G401 (cell line): ENCODE measurements at regions not wholly inside any gene's neighbourhood (a gene's known extent, or its start where the extent isn't known, plus 50 kb on each side); places are given as distances from the start of the nearest gene placed in this dataset.

Experiments
- DNase-seq: peaks from one replicate; pipeline ENCODE4 v3.0.0-alpha.2; 2015; ENCODE audit warnings: low spot score
- in situ Hi-C: cut with HindIII; loops from 2 replicates; pipeline ENCODE4 v1.10.0; 2016; ENCODE audit warnings: low sequenced_read_pairs, mixed read lengths

- in situ Hi-C loops, result no loop called here
- no peak for DNase-seq
Observed at GRCh38 chr1:67951014-67951413, 99.4 kb downstream of the DIRAS3 start.

- in situ Hi-C loops, result no loop called here
- DNase-seq, result no peak
Observed at GRCh38 chr1:67948151-67949080, 102.0 kb downstream of the DIRAS3 start.

DNA sequence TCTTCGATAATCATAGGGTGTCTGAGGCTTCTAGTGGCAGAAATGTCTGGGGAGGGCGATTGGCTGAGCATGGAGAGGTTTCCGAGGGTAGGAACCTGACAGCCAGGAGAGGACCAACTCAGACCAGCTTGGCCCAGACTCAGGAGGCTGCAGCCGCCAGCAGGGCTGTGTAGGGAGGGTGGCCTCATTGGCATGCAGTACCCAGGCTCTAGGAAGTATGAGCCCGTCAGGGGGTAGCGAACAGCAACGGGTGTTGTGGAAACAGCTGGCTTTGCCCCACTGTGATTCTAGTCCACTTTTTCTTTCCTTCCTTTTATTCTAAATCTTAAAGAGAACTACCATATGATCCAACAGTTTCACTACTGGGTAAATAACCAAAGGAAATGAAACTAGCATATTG lies 103.3 kb downstream of the DIRAS3 start:
- DNase-seq, result no peak
- in situ Hi-C loops, result no loop called here

DNA sequence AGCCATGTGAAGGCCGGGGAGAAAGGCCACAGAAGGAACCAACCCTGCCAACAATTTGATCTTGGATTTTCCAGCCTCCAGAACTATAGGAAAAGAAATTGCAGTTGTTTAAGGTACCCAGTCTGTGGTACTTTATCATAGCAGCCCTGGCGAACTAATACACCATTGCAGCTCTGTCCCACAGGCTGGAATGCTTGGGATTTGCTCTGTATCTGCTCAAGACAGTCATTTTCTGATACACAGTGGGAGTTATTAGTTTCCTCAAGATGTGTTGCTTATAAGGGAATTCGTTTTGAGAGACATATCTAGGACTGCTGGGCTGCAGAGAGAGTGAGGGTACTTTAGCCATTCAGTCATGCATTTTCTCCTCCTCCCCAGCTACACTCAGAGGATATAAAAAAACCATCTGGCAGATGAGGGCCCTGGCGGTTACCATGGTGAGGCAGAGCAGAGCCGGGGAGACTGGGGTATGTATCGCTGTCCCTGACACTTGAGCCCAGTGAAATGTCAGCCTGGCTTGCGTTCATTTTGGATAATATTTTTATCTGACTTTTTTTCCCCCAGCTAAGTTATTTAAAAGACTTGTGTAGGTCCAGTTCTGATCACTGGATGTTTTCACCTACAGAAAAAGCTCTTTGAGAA lies 104.6 kb downstream of the DIRAS3 start:
- no peak for DNase-seq
- in situ Hi-C loops, result no loop called here

DNA sequence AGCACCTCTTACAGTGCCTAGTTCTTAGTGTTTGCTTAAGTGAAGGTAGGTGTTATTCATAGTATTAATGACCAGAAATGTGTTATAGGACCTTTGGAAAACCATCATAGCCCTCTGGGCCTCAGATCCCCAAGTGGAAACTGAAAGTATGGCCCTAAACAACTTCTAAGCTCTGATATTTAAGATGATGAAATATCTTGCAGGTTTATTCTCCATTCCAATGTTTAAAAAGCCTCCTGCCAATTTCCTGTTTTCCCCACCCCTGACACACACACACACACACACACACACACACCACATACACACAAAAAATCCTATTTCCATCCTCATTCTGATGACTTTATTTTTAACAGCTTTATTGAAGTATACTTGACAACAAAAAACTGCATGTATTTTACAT lies 108.2 kb downstream of the DIRAS3 start:
- in situ Hi-C loops, result no loop called here
- DNase-seq, result no peak

- in situ Hi-C loops, result no loop called here
- no peak for DNase-seq
Observed at GRCh38 chr1:67941746-67942145, 108.5 kb upstream of the GNG12 start.

GRCh38 chr1:67941155-67941554 lies 107.9 kb upstream of the GNG12 start:
- DNase-seq, result no peak
- in situ Hi-C loops, result no loop called here

DNA sequence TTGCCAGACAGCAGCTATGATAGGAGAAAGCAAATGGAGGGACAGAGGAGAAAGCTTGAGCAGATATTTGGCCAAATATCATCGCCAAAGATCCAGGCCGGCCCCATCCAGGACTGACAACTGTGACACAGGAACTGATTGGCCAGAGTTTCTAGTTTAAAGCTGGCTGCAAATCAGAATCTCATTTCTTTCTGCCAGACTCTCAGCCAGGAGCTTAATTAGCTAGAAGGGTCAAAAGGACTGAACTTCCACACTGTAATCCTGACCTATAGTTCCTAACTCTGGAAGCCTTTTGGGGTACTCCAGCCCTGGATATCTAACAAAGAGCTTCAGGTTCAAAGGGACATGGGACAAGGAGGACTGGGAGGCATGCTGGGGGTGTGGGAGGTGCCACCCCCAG lies 106.7 kb upstream of the GNG12 start:
- DNase-seq, result no peak
- in situ Hi-C loops, result no loop called here

DNA sequence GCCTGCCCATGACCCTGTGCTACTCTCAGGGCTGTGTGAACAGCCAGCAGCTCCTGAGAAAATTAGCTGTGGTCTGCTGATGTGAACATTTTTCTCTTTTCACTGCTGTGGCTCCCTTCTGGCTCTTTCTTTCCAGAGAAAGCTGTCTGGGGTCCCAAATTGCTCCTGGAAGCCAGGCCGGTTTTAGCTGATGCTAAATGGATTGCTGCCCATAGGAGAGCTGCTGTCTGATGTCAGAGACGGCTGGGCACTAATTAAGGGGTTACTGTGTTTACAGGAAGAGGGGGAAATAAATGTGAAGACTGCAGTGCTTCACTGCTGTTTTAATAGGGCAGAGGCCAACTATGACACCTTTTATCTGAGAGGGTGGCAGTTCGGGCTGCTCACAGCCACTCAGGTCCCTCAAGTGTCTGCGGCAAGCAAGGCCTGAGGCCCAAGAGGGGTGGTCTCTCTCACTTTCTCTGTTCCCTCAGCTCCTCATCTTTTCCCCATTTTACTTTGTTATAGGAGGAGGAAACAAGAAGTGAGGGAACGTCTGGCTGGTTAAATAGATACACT lies 106.0 kb upstream of the GNG12 start:
- no peak for DNase-seq
- in situ Hi-C loops, result no loop called here

- no peak for DNase-seq
- in situ Hi-C loops, result no loop called here
Observed at GRCh38 chr1:67937651-67938050, 104.4 kb upstream of the GNG12 start.

GRCh38 chr1:67937010-67937409 lies 103.7 kb upstream of the GNG12 start:
- in situ Hi-C loops, result no loop called here
- no peak for DNase-seq

DNA sequence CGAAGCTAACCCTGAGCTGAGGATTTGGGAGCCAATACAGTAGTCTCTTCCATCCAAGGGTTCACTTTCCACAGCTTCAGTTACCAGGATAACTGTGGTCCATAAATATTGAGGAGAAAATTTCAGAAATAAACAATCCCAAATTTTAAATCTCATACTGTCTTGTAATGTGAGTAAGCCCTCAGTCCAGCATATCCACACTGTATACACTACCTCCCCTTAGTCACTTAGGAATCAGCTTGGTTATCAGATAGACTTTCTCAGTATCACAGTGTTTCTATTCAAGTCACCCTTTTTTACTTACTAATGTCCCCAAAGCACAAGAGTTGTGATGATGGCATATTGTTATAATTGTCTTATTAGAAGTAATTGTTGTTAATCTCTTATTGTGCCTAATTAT lies 102.3 kb upstream of the GNG12 start:
- no peak for DNase-seq
- in situ Hi-C loops, result no loop called here

- in situ Hi-C loops, result no loop called here
- DNase-seq, result no peak
Observed at GRCh38 chr1:67931198-67931597, 97.9 kb upstream of the GNG12 start.

DNA sequence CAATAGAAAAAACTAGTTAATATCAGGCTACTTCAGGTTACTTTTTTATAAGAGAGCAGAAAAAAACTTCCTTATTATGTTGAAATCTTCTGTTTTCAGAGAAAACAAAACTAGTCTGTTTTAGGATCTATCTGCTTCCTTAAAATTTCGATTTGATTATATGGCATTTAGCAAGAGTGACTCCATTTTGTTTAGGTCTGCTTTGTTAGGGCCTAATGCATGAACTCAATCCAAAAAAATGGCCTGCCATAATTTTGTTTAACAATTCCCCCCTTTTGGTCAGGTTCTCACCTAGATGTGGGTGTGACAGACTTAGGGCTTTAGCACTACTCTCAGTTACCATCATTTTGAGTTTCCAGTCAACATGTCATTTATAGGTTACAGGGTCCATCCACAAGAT lies 89.8 kb upstream of the GNG12 start:
- no peak for DNase-seq
- in situ Hi-C loops, result no loop called here

DNA sequence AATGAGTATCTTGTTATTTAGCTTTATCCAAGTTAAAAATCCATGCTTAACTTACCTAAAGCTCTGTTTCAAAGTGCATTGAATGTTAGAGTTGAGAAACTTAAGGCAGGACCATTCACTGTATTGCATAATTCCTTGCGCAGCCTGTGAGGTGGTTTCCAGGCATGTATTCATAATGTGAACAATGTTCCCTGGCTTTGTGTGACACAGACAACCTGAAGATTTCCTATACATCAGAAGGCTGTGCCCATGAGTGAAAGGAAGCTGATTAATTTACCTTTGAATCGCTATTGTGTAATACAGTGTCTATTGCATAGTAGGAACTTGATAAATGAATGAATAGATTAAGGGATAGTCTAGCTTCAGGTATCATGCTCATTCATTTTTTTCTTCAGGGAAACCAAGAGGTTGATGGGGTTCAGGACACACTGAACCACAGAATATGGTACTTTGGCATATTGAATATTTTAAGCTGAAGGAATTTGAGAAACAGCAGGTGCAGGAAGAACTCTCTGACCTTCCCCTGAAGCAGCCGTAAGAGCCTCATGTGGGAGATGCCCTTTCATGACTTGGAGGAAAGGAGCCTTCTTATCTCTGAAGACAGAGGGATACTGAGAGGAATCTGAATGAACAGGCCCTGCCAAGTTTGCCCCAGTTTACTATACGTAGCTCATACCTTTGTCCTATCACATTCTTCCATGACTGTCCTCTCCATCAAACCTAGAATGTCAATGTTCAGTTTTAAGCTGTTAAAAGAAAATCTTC lies 88.6 kb upstream of the GNG12 start:
- in situ Hi-C loops, result no loop called here
- DNase-seq, result no peak

GRCh38 chr1:67919274-67920072 lies 86.2 kb upstream of the GNG12 start:
- in situ Hi-C loops, result no loop called here
- no peak for DNase-seq

DNA sequence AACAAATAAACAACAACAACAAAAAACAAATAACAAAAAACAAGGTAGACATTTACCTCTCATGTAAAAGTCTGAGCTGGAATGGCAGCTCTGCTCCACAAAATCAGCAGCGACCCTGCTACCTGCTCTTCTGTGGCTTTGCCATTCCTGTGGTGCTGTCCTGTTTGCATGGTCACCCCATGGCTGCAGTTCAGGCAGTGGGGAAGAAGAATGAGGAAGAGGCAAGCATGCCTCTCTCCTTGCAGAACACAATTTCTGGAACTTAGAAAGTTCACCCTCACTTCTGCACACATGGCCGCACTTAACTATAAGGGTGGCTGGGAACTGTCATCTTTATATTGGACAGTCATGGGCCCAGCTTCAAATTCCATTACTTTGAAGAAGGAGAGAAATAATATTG lies 84.8 kb upstream of the GNG12 start:
- DNase-seq, result no peak
- in situ Hi-C loops, result no loop called here

GRCh38 chr1:67917006-67917405 lies 83.7 kb upstream of the GNG12 start:
- in situ Hi-C loops, result no loop called here
- DNase-seq, result no peak
